H9 (cell line): ENCODE measurements at regions not wholly inside any gene's neighbourhood (a gene's known extent, or its start where the extent isn't known, plus 50 kb on each side); places are given as distances from the start of the nearest gene placed in this dataset.

Experiments
- DNase-seq: peaks from one replicate; pipeline ENCODE4 v3.0.0-alpha.2; 2017
- H2AFZ ChIP-seq: one replicate; pipeline ENCODE4 v1.6.1; 2013; ENCODE audit warnings: mild to moderate bottlenecking, low read length, control low read depth, moderate library complexity
- H2AK5ac ChIP-seq: 2 replicates; pipeline ENCODE4 v1.6.1; 2013; ENCODE audit warnings: low read length, control low read depth, mixed read lengths; ENCODE audit not compliant: insufficient read length
- H2BK120ac ChIP-seq: one replicate; pipeline ENCODE4 v1.6.1; 2013; ENCODE audit warnings: low read depth, mild to moderate bottlenecking, low read length, control low read depth, inconsistent platforms; ENCODE audit not compliant: poor library complexity, severe bottlenecking
- H2BK12ac ChIP-seq: 2 replicates; pipeline ENCODE4 v1.6.1; 2013; ENCODE audit warnings: low read length, control low read depth, mixed read lengths, low read depth; ENCODE audit not compliant: insufficient read length
- H2BK15ac ChIP-seq: 2 replicates; pipeline ENCODE4 v1.6.1; 2013; ENCODE audit warnings: low read depth, low read length, control low read depth
- H2BK20ac ChIP-seq: one replicate; pipeline ENCODE4 v1.6.1; 2013; ENCODE audit warnings: low read depth, mild to moderate bottlenecking, low read length, control low read depth, inconsistent platforms; ENCODE audit not compliant: poor library complexity, severe bottlenecking
- H2BK5ac ChIP-seq: 2 replicates; pipeline ENCODE4 v1.6.1; 2013; ENCODE audit warnings: low read length, control low read depth, mixed read lengths; ENCODE audit not compliant: insufficient read length
- H3K14ac ChIP-seq: 2 replicates; pipeline ENCODE4 v1.6.1; 2013; ENCODE audit warnings: low read length, control low read depth; ENCODE audit not compliant: insufficient read depth
- H3K18ac ChIP-seq: 2 replicates; pipeline ENCODE4 v1.6.1; 2013; ENCODE audit warnings: low read depth, mild to moderate bottlenecking, mixed read lengths, low read length, control low read depth; ENCODE audit not compliant: insufficient read length
- H3K23ac ChIP-seq: 2 replicates; pipeline ENCODE4 v1.6.1; 2013; ENCODE audit warnings: low read length, control low read depth, mixed read lengths, low read depth; ENCODE audit not compliant: insufficient read length
- H3K23me2 ChIP-seq: 2 replicates; pipeline ENCODE4 v1.6.1; 2013; ENCODE audit warnings: low read depth, mild to moderate bottlenecking, mixed read lengths, low read length, control low read depth; ENCODE audit not compliant: insufficient read length, poor library complexity, severe bottlenecking
- H3K27ac ChIP-seq: 2 replicates; pipeline ENCODE4 v1.5.1; 2013; ENCODE audit warnings: low read length, control low read depth, mixed read lengths, low read depth; ENCODE audit not compliant: insufficient read length
- H3K27me3 ChIP-seq: 2 replicates; pipeline ENCODE4 v1.6.1; 2013; ENCODE audit warnings: low read length, control low read depth, inconsistent platforms; ENCODE audit not compliant: insufficient read depth
- H3K4ac ChIP-seq: 2 replicates; pipeline ENCODE4 v1.6.1; 2013; ENCODE audit warnings: low read depth, mild to moderate bottlenecking, control low read depth, inconsistent platforms, low read length, moderate library complexity
- H3K4me1 ChIP-seq: 2 replicates; pipeline ENCODE4 v1.6.1; 2013; ENCODE audit warnings: low read length, control low read depth, inconsistent platforms; ENCODE audit not compliant: insufficient read depth
- H3K4me2 ChIP-seq: 2 replicates; pipeline ENCODE4 v1.6.1; 2013; ENCODE audit warnings: low read length, control low read depth, mixed read lengths; ENCODE audit not compliant: insufficient read length, insufficient read depth
- H3K56ac ChIP-seq: 2 replicates; pipeline ENCODE4 v1.6.1; 2013; ENCODE audit warnings: low read depth, mild to moderate bottlenecking, mixed read lengths, low read length, control low read depth; ENCODE audit not compliant: insufficient read length
- H3K79me1 ChIP-seq: 2 replicates; pipeline ENCODE4 v1.6.1; 2013; ENCODE audit warnings: low read depth, mild to moderate bottlenecking, moderate library complexity, low read length, control low read depth, inconsistent platforms; ENCODE audit not compliant: insufficient read depth, poor library complexity, severe bottlenecking
- H3K79me2 ChIP-seq: 2 replicates; pipeline ENCODE4 v1.6.1; 2013; ENCODE audit warnings: low read length, control low read depth, inconsistent platforms; ENCODE audit not compliant: insufficient read depth
- H3K9ac ChIP-seq: 2 replicates; pipeline ENCODE4 v1.6.1; 2013; ENCODE audit warnings: low read length, control low read depth, mixed read lengths; ENCODE audit not compliant: insufficient read length; ENCODE audit errors: extremely low read depth
- H3K9me3 ChIP-seq: one replicate; pipeline ENCODE4 v1.6.1; 2013; ENCODE audit warnings: low read depth, low read length, inconsistent platforms; ENCODE audit not compliant: control insufficient read depth
- H3T11ph ChIP-seq: one replicate; pipeline ENCODE4 v1.6.1; 2013; ENCODE audit warnings: mild to moderate bottlenecking, low read length, control low read depth, inconsistent platforms
- H4K20me1 ChIP-seq: one replicate; pipeline ENCODE4 v1.6.1; 2013; ENCODE audit not compliant: control insufficient read depth, insufficient read length, insufficient read depth
- H4K5ac ChIP-seq: 2 replicates; pipeline ENCODE4 v1.6.1; 2013; ENCODE audit warnings: low read depth, mild to moderate bottlenecking, mixed read lengths, low read length, control low read depth; ENCODE audit not compliant: insufficient read length
- H4K8ac ChIP-seq: replicated peaks from 2 replicates; pipeline ENCODE4 v1.6.1; 2013; ENCODE audit warnings: low read length, control low read depth, mixed read lengths, low read depth; ENCODE audit not compliant: insufficient read length
- H4K91ac ChIP-seq: 2 replicates; pipeline ENCODE4 v1.6.1; 2013; ENCODE audit warnings: low read depth, mild to moderate bottlenecking, moderate library complexity, mixed read lengths, low read length, control low read depth; ENCODE audit not compliant: insufficient read length
- H3K27ac Mint-ChIP-seq, 3 experiments: 2 replicates in 2 of 3; 3 replicates in 1 of 3; pipeline ENCODE4 v1.8.0; 2020 to 2021; ENCODE audit warnings: mixed read lengths in 3 of 3, mild to moderate bottlenecking in 1 of 3, moderate library complexity in 1 of 3
- H3K27me3 Mint-ChIP-seq: 2 replicates; pipeline ENCODE4 v1.8.0; 2021; ENCODE audit warnings: low read depth, mild to moderate bottlenecking, moderate library complexity, mixed read lengths
- H3K36me3 Mint-ChIP-seq, 3 experiments: 2 replicates in 2 of 3; 3 replicates in 1 of 3; pipeline ENCODE4 v1.8.0; 2020 to 2021; ENCODE audit warnings: low read depth in 3 of 3, mixed read lengths in 3 of 3; ENCODE audit not compliant: insufficient read depth in 1 of 3
- H3K4me1 Mint-ChIP-seq, 2 experiments: 2 replicates each; pipeline ENCODE4 v1.8.0; 2020; ENCODE audit warnings: mixed read lengths in 2 of 2
- H3K4me3 Mint-ChIP-seq, 2 experiments: 2 replicates in 1 of 2; 3 replicates in 1 of 2; pipeline ENCODE4 v1.8.0; 2020 to 2021; ENCODE audit warnings: mild to moderate bottlenecking in 2 of 2, mixed read lengths in 2 of 2, moderate library complexity in 1 of 2
- H3K9me3 Mint-ChIP-seq, 2 experiments: 2 replicates in 1 of 2; 3 replicates in 1 of 2; pipeline ENCODE4 v1.8.0; 2020; ENCODE audit warnings: mild to moderate bottlenecking in 2 of 2, mixed read lengths in 2 of 2, moderate library complexity in 1 of 2
- CTCF ChIP-seq: fragments of 200-600 bp; sonication (generic); conservative IDR thresholded peaks from 3 replicates; pipeline ENCODE4 v1.8.0; 2021; ENCODE audit warnings: antibody characterized with exemption, mild to moderate bottlenecking

- H3K23ac ChIP-seq = no peak overlapping the region
- Mint-ChIP-seq H3K9me3 (no peaks in the 10 kb centered on the region), H3K27ac (no peak overlapping the region), H3K4me1 (peaks cover 0 to 3% of the 10 kb centered on the region in 2 experiments; a peak in 1 of 4 replicates), H3K36me3 (no peaks in the 10 kb centered on the region), H3K4me3 (no peak overlapping the region), H3K27me3 (no peaks in the 10 kb centered on the region)
- no peaks in the 10 kb centered on the region for H4K20me1 ChIP-seq
- no peak overlapping the region for H2BK5ac ChIP-seq
- no peak overlapping the region for H3K4ac ChIP-seq
- H2BK15ac ChIP-seq = no peak overlapping the region
- H3K9ac ChIP-seq = no peak overlapping the region
- no peak overlapping the region for H3K56ac ChIP-seq
- H3K4me2 ChIP-seq = no peak overlapping the region
- H2AK5ac ChIP-seq = no peak overlapping the region
- no peak overlapping the region for H3K14ac ChIP-seq
- no peak for DNase-seq
- H3T11ph ChIP-seq = no peak overlapping the region
- H3K79me1 ChIP-seq = no peaks in the 10 kb centered on the region
- no peaks in the 10 kb centered on the region for H3K27me3 ChIP-seq
- no peaks in the 10 kb centered on the region for H3K23me2 ChIP-seq
- H3K27ac ChIP-seq = no peak overlapping the region
- H3K18ac ChIP-seq = no peak overlapping the region
- no peak overlapping the region for H2BK120ac ChIP-seq
- H4K5ac ChIP-seq = no peak overlapping the region
- H2AFZ ChIP-seq = no peak overlapping the region
- H4K8ac ChIP-seq = no peak overlapping the region
- no peaks in the 10 kb centered on the region for H3K9me3 ChIP-seq
- no peaks in the 10 kb centered on the region for H3K79me2 ChIP-seq
- TF ChIP-seq CTCF = no peak
- H2BK12ac ChIP-seq = no peak overlapping the region
- no peaks in the 10 kb centered on the region for H3K4me1 ChIP-seq
- H2BK20ac ChIP-seq = no peak overlapping the region
- H4K91ac ChIP-seq = no peak overlapping the region
Observed at GRCh38 chr13:72383646-72384045, 343.8 kb downstream of the MZT1 start.
